ENCODE measurements at regions not wholly inside any gene's neighbourhood (a gene's known extent, or its start where the extent isn't known, plus 50 kb on each side); places are given as distances from the start of the nearest gene placed in this dataset.

DNA sequence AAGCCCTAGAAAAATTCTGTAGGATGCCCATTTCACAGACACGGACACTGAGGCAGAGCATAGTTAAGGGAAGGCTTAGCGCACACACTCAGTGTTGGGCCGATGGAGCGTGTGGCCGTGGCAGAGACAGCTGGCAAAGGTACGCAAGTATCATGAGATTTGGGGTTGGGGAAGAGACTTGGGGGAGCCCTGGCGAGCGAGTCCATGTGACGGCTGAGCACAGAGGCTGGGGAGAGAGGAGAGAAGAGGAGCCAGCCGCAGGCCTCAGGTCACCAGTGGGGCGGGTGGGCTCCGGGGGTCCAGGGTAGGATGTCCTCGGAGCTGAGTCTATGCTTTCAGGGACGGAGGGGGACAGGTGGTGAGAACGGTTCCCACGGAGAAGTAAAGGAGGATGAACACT is 311.3 kb downstream of the CTTN start:
- CTCF ChIA-PET, result no interaction called here
- TF ChIP-seq, protein P1, sequence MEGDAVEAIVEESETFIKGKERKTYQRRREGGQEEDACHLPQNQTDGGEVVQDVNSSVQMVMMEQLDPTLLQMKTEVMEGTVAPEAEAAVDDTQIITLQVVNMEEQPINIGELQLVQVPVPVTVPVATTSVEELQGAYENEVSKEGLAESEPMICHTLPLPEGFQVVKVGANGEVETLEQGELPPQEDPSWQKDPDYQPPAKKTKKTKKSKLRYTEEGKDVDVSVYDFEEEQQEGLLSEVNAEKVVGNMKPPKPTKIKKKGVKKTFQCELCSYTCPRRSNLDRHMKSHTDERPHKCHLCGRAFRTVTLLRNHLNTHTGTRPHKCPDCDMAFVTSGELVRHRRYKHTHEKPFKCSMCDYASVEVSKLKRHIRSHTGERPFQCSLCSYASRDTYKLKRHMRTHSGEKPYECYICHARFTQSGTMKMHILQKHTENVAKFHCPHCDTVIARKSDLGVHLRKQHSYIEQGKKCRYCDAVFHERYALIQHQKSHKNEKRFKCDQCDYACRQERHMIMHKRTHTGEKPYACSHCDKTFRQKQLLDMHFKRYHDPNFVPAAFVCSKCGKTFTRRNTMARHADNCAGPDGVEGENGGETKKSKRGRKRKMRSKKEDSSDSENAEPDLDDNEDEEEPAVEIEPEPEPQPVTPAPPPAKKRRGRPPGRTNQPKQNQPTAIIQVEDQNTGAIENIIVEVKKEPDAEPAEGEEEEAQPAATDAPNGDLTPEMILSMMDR (IDR thresholded peaks at IDR 0.05; ENCODE audit: low read depth, low read length), result no peak
- peaks cover 2% of the 10 kb centered on the region for H3K27me3 ChIP-seq (ENCODE audit: control insufficient read depth, insufficient read depth, low read length)

DNA sequence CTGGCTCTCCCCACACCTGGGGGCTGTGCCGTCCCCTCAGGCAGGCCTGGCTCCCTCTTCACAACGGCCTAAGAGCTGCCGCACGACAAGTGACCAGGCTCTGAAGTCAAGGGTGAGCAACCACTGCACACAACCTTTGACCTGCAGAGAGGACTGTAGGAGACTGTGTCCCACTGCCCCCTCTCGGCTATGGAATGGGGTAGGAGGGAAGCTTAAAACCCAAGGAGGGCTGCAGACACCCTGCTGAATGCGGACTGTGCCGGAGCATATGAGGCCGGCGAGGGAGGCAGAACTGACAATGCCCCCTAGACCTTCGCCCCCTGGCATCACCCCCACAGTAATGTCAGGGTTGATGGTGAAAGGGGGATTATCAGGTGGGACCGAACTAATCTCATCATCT is 311.9 kb downstream of the CTTN start:
- TF ChIP-seq, protein P1 (IDR thresholded peaks at IDR 0.05; ENCODE audit: low read depth, low read length), result no peak
- H3K27me3 ChIP-seq (ENCODE audit: control insufficient read depth, insufficient read depth, low read length), result peaks cover 2% of the 10 kb centered on the region
- no peak overlapping the region for H3K4me3 ChIP-seq (ENCODE audit: low read depth, low read length)
- H3K27ac ChIP-seq (ENCODE audit: low read depth, low read length), result no peak overlapping the region
- peaks cover 62% of the 10 kb centered on the region for H3K9me3 ChIP-seq (ENCODE audit: control insufficient read depth, insufficient read depth, low read length)
- DNase-seq (ENCODE audit: low read depth, low spot score), result no peak
- POLR2A ChIA-PET, result no interaction called here
- CTCF ChIA-PET, result no interaction called here

More for the DNA sequence above, 311.3 kb downstream of the CTTN start:
- DNase-seq (ENCODE audit: low read depth, low spot score), result no peak
- Histone ChIP-seq H3K9me3 (ENCODE audit: control insufficient read depth, insufficient read depth, low read length) (peaks cover 62% of the 10 kb centered on the region), H3K27ac (ENCODE audit: low read depth, low read length) (no peak overlapping the region), H3K4me3 (ENCODE audit: low read depth, low read length) (no peak overlapping the region)
- POLR2A ChIA-PET, result no interaction called here

DNA sequence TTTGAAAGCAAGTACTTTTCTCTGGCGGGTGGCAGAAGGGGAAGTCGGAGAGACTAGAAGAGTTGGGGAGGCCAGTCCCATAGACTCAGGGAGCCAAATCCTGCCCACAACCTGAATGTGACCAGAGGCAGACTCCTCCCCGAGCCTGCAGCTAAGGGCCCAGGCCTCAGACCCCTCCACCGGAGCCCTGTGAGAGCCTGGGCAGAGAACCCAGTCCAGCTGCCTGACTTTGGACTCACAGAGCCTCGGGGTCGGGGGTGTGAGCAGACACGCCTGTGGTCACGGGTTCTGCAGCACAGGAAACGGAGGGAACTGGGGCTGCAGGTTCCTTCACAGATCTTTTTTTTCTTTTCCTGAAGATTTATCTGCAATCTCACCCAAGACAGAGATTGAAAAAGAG is 312.3 kb downstream of the CTTN start:
- Histone ChIP-seq H3K4me3 (ENCODE audit: low read depth, low read length) (no peak overlapping the region), H3K9me3 (ENCODE audit: control insufficient read depth, insufficient read depth, low read length) (peaks cover 66% of the 10 kb centered on the region), H3K27me3 (ENCODE audit: control insufficient read depth, insufficient read depth, low read length) (peaks cover 2% of the 10 kb centered on the region), H3K27ac (ENCODE audit: low read depth, low read length) (no peak overlapping the region)
- ChIA-PET CTCF (no interaction called here), POLR2A (no interaction called here)
- no peak for DNase-seq (ENCODE audit: low read depth, low spot score)
- TF ChIP-seq, protein P1 (IDR thresholded peaks at IDR 0.05; ENCODE audit: low read depth, low read length), result no peak

DNA sequence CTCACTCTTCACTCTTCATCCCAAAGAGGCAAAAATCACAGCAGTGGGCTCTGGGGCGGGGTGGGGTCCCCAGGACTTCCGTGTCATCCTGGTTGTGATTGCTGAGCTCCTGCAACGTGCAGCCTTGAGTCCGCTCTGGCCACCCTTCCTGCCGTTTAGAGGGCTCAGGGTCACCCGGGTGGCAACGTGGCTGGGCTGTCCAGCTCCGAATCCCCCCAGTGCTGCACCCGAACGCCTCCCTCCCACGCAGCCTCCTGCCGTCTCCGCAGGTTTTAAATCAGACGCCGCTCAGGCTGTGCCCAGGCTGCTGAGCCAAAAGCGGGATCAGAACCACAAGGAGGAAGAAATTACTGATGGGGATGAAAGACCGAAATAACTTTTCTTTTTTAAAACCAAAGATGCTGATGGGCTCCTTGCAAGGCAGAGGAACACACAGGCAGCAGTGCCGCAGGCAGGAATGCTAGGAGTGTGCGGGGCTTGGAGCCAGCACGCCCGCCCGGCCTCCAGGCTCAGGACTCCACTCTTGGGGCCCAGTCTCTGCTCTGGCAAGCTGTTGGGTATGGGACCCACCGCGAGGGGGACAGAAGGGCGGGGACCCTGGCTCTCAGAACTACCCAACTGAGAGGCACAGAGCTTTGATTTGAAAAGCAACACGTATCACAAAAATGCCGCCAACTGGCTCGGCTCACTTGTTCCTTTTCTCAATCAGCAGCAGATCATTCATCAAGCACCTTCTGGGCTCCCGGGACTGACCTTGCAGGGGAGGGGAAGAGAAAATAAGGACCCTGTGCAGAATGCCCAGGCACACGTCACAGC is 313.0 kb downstream of the CTTN start:
- CTCF ChIA-PET, result no interaction called here
- H3K9me3 ChIP-seq (ENCODE audit: control insufficient read depth, insufficient read depth, low read length), result peaks cover 68% of the 10 kb centered on the region
- DNase-seq (ENCODE audit: low read depth, low spot score), result no peak
- TF ChIP-seq, protein P1 (IDR thresholded peaks at IDR 0.05; ENCODE audit: low read depth, low read length), result no peak
- no peak overlapping the region for H3K4me3 ChIP-seq (ENCODE audit: low read depth, low read length)
- POLR2A ChIA-PET, result no interaction called here
- no peak overlapping the region for H3K27ac ChIP-seq (ENCODE audit: low read depth, low read length)
- H3K27me3 ChIP-seq (ENCODE audit: control insufficient read depth, insufficient read depth, low read length), result peaks cover 2% of the 10 kb centered on the region

DNA sequence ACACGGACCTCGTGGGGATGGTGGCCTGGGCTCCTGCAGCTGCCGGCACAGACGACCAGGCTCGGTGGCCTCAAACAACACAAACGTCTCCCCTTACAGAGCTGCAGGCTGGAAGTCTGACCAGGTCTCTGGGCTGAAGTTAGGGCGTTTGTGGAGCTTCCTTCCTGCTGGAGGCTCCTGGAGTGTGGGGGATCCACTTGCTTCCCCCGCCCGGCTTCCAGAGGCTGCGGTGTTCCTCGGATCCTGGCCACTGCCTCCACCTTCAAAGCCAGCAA is 313.5 kb downstream of the CTTN start:
- POLR2A ChIA-PET, result no interaction called here

More for the DNA sequence above, 313.5 kb downstream of the CTTN start:
- H3K9me3 ChIP-seq (ENCODE audit: control insufficient read depth, insufficient read depth, low read length), result peaks cover 71% of the 10 kb centered on the region
- DNase-seq (ENCODE audit: low read depth, low spot score), result no peak
- no peak overlapping the region for H3K4me3 ChIP-seq (ENCODE audit: low read depth, low read length)
- CTCF ChIA-PET, result no interaction called here
- TF ChIP-seq, protein P1 (IDR thresholded peaks at IDR 0.05; ENCODE audit: low read depth, low read length), result no peak
- H3K27me3 ChIP-seq (ENCODE audit: control insufficient read depth, insufficient read depth, low read length), result peaks cover 2% of the 10 kb centered on the region
- no peak overlapping the region for H3K27ac ChIP-seq (ENCODE audit: low read depth, low read length)

Measured in AG04450 (cell line).